HL-60 (cell line): ENCODE measurements at regions not wholly inside any gene's neighbourhood (a gene's known extent, or its start where the extent isn't known, plus 50 kb on each side); places are given as distances from the start of the nearest gene placed in this dataset.

ENCODE experiments used
- DNase-seq, 2 experiments: peaks; one replicate each; pipeline ENCODE4 v3.0.0-alpha.2; 2010 to 2020; ENCODE audit warnings: low read depth in 1 of 2, low spot score in 1 of 2
- H3K27ac ChIP-seq: fragments of 250-450 bp; sonication (Bioruptor Pico); replicated peaks from 2 replicates; pipeline ENCODE4 v1.5.1; 2020; ENCODE audit warnings: mild to moderate bottlenecking, moderate library complexity
- H3K27me3 ChIP-seq: fragments of 250-450 bp; sonication (Bioruptor Pico); 2 replicates; pipeline ENCODE4 v1.5.1; 2021; ENCODE audit warnings: mild to moderate bottlenecking, moderate library complexity; ENCODE audit not compliant: insufficient read depth, poor library complexity, severe bottlenecking
- H3K4me3 ChIP-seq: replicated peaks from 2 replicates; pipeline ENCODE4 v1.5.1; 2011; ENCODE audit warnings: mild to moderate bottlenecking, control low read depth, low read length; ENCODE audit not compliant: insufficient read depth
- GABPA ChIP-seq: IDR thresholded peaks from 2 replicates; pipeline ENCODE4 v1.6.1; 2012; ENCODE audit warnings: low read depth
- POLR2AphosphoS5 ChIP-seq: IDR thresholded peaks from 2 replicates; pipeline ENCODE4 v1.6.1; 2012; ENCODE audit warnings: low read depth
- SPI1 ChIP-seq: IDR thresholded peaks from 2 replicates; pipeline ENCODE4 v1.6.1; 2012; ENCODE audit warnings: low read depth, mild to moderate bottlenecking, borderline replicate concordance
- TF ChIP-seq, protein P1 (sequence below): IDR thresholded peaks from 2 replicates; pipeline ENCODE4 v1.6.1; 2012; ENCODE audit warnings: low read depth; ENCODE audit not compliant: insufficient replicate concordance
- TF ChIP-seq, protein P2 (sequence below): IDR thresholded peaks from one replicate; pipeline ENCODE4 v1.5.1; 2011; ENCODE audit warnings: low read length, control low read depth, inconsistent platforms; ENCODE audit not compliant: insufficient read depth

- no peak for DNase-seq
- H3K27ac ChIP-seq: no peak overlapping the region
- no peaks in the 10 kb centered on the region for H3K27me3 ChIP-seq
- TF ChIP-seq, protein P1, sequence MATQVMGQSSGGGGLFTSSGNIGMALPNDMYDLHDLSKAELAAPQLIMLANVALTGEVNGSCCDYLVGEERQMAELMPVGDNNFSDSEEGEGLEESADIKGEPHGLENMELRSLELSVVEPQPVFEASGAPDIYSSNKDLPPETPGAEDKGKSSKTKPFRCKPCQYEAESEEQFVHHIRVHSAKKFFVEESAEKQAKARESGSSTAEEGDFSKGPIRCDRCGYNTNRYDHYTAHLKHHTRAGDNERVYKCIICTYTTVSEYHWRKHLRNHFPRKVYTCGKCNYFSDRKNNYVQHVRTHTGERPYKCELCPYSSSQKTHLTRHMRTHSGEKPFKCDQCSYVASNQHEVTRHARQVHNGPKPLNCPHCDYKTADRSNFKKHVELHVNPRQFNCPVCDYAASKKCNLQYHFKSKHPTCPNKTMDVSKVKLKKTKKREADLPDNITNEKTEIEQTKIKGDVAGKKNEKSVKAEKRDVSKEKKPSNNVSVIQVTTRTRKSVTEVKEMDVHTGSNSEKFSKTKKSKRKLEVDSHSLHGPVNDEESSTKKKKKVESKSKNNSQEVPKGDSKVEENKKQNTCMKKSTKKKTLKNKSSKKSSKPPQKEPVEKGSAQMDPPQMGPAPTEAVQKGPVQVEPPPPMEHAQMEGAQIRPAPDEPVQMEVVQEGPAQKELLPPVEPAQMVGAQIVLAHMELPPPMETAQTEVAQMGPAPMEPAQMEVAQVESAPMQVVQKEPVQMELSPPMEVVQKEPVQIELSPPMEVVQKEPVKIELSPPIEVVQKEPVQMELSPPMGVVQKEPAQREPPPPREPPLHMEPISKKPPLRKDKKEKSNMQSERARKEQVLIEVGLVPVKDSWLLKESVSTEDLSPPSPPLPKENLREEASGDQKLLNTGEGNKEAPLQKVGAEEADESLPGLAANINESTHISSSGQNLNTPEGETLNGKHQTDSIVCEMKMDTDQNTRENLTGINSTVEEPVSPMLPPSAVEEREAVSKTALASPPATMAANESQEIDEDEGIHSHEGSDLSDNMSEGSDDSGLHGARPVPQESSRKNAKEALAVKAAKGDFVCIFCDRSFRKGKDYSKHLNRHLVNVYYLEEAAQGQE: no peak
- TF ChIP-seq SPI1: no peak
- H3K4me3 ChIP-seq: no peak overlapping the region
Observed at GRCh38 chr13:61760102-61760501, 344.5 kb upstream of the PCDH20 start.

- TF ChIP-seq GABPA (no peak), SPI1 (no peak), POLR2AphosphoS5 (no peak)
- TF ChIP-seq, protein P2, sequence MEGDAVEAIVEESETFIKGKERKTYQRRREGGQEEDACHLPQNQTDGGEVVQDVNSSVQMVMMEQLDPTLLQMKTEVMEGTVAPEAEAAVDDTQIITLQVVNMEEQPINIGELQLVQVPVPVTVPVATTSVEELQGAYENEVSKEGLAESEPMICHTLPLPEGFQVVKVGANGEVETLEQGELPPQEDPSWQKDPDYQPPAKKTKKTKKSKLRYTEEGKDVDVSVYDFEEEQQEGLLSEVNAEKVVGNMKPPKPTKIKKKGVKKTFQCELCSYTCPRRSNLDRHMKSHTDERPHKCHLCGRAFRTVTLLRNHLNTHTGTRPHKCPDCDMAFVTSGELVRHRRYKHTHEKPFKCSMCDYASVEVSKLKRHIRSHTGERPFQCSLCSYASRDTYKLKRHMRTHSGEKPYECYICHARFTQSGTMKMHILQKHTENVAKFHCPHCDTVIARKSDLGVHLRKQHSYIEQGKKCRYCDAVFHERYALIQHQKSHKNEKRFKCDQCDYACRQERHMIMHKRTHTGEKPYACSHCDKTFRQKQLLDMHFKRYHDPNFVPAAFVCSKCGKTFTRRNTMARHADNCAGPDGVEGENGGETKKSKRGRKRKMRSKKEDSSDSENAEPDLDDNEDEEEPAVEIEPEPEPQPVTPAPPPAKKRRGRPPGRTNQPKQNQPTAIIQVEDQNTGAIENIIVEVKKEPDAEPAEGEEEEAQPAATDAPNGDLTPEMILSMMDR: no peak
- TF ChIP-seq, protein P1: no peak
- no peak overlapping the region for H3K4me3 ChIP-seq
- no peak for DNase-seq
- H3K27ac ChIP-seq: no peak overlapping the region
- no peaks in the 10 kb centered on the region for H3K27me3 ChIP-seq
Observed at GRCh38 chr13:61756031-61756430, 340.4 kb upstream of the PCDH20 start.

GRCh38 chr13:61751039-61751438, 335.4 kb upstream of the PCDH20 start:
- DNase-seq: no peak
- Histone ChIP-seq H3K4me3 (no peak overlapping the region), H3K27me3 (no peaks in the 10 kb centered on the region), H3K27ac (no peak overlapping the region)
- TF ChIP-seq, protein P2: no peak
- TF ChIP-seq SPI1: no peak
- TF ChIP-seq GABPA: no peak
- TF ChIP-seq POLR2AphosphoS5: no peak
- TF ChIP-seq, protein P1: no peak
